Left lung (tissue), 4 donors: ENCODE measurements at regions not wholly inside any gene's neighbourhood (a gene's known extent, or its start where the extent isn't known, plus 50 kb on each side); places are given as distances from the start of the nearest gene placed in this dataset.

Source experiments
- ATAC-seq: fragments of 200-7000 bp; cut with Tn5 transposase; one replicate; pipeline ENCODE4 v1.9.1; 2020; ENCODE audit warnings: moderate library complexity
- DNase-seq, 4 donors: peaks; one replicate each; pipeline ENCODE4 v3.0.0-alpha.2; 2013 to 2020
- H3K27ac ChIP-seq, 2 donors: fragments of 200-600 bp; sonication (generic) in 1 of 2; one replicate each; pipeline versions ENCODE4 v1.5.0 to v1.8.0; 2020 to 2021
- H3K27me3 ChIP-seq, 2 donors: fragments of 200-600 bp; sonication (generic) in 1 of 2; one replicate each; pipeline versions ENCODE4 v1.5.0 to v1.8.0; 2020 to 2021
- H3K36me3 ChIP-seq, 2 donors: fragments of 200-600 bp; sonication (generic) in 1 of 2; one replicate each; pipeline versions ENCODE4 v1.5.0 to v1.8.0; 2020 to 2021
- H3K4me1 ChIP-seq, 2 donors: fragments of 200-600 bp; one replicate each; pipeline ENCODE4 v1.8.0; 2021
- H3K4me3 ChIP-seq, 2 donors: fragments of 200-600 bp; sonication (generic) in 1 of 2; one replicate each; pipeline versions ENCODE4 v1.5.0 to v1.8.0; 2020 to 2021; ENCODE audit warnings: mild to moderate bottlenecking in 1 of 2
- H3K9me3 ChIP-seq, 2 donors: fragments of 200-600 bp; sonication (generic) in 1 of 2; one replicate each; pipeline versions ENCODE4 v1.5.0 to v1.8.0; 2020 to 2021
- CTCF ChIP-seq, 2 donors: fragments of 200-600 bp; sonication (generic) in 1 of 2; IDR thresholded peaks; one replicate each; pipeline versions ENCODE4 v1.5.0 to v1.8.0; 2021; ENCODE audit warnings: antibody characterized with exemption in 2 of 2
- intact Hi-C, 2 donors: fragments of 100-400 bp; cut with DNase I; formaldehyde crosslinking; loops; one replicate each; pipeline versions ENCODE4 v1.11.2 to v1.14.2; 2022
- donor health status: DM: no; HTN: yes; CAD: no.
- donor health status: DM: no; HTN: no; CAD: no.

GRCh38 chr1:190759807-190760206, 282.1 kb upstream of the BRINP3 start:
- intact Hi-C loops, result no loop called here
- TF ChIP-seq CTCF (IDR thresholded peaks at IDR 0.05), result no peak

GRCh38 chr1:190762325-190762724, 284.7 kb upstream of the BRINP3 start:
- H3K9me3 ChIP-seq, result no peaks in the 10 kb centered on the region
- no peaks in the 10 kb centered on the region for H3K27me3 ChIP-seq
- intact Hi-C loops, result no loop called here
- TF ChIP-seq CTCF (IDR thresholded peaks at IDR 0.05), result no peak
- no peaks in the 10 kb centered on the region for H3K4me1 ChIP-seq
- DNase-seq (no peak), ATAC-seq (no peak)
- H3K4me3 ChIP-seq, result no peak overlapping the region
- no peak overlapping the region for H3K27ac ChIP-seq
- H3K36me3 ChIP-seq, result no peaks in the 10 kb centered on the region

More at GRCh38 chr1:190759807-190760206, 282.1 kb upstream of the BRINP3 start:
- Histone ChIP-seq H3K27me3 (no peaks in the 10 kb centered on the region), H3K36me3 (no peaks in the 10 kb centered on the region), H3K9me3 (no peaks in the 10 kb centered on the region), H3K4me1 (no peaks in the 10 kb centered on the region), H3K4me3 (no peak overlapping the region), H3K27ac (no peak overlapping the region)
- ATAC-seq (no peak), DNase-seq (no peak)

- H3K27ac ChIP-seq, result no peak overlapping the region
- intact Hi-C loops, result no loop called here
- no peak for ATAC-seq
- no peak for TF ChIP-seq CTCF (IDR thresholded peaks at IDR 0.05)
- peak in 1 of 4 donors; percentile 29 for DNase-seq
- H3K27me3 ChIP-seq, result no peaks in the 10 kb centered on the region
- no peak overlapping the region for H3K4me3 ChIP-seq
- no peaks in the 10 kb centered on the region for H3K4me1 ChIP-seq
- H3K36me3 ChIP-seq, result no peaks in the 10 kb centered on the region
- peaks cover 3 to 4% of the 10 kb centered on the region in 2 donors for H3K9me3 ChIP-seq
Measured at GRCh38 chr1:190792873-190793272, 315.2 kb upstream of the BRINP3 start.

GRCh38 chr1:190807629-190808028, 330.0 kb upstream of the BRINP3 start:
- DNase-seq, result peak in 2 of 4 donors; percentile 33 to 36
- no peaks in the 10 kb centered on the region for H3K36me3 ChIP-seq
- no peak overlapping the region for H3K4me3 ChIP-seq
- H3K27ac ChIP-seq, result no peak overlapping the region
- no peak for TF ChIP-seq CTCF (IDR thresholded peaks at IDR 0.05)
- H3K4me1 ChIP-seq, result no peaks in the 10 kb centered on the region
- intact Hi-C loops, result no loop called here
- ATAC-seq, result no peak
- peaks cover 0 to 6% of the 10 kb centered on the region in 2 donors for H3K9me3 ChIP-seq
- H3K27me3 ChIP-seq, result no peaks in the 10 kb centered on the region

- DNase-seq, result no peak
- H3K36me3 ChIP-seq, result no peaks in the 10 kb centered on the region
- ATAC-seq, result no peak
- H3K4me3 ChIP-seq, result no peak overlapping the region
- peaks cover 0 to 6% of the 10 kb centered on the region in 2 donors for H3K9me3 ChIP-seq
- intact Hi-C loops, result no loop called here
- H3K27ac ChIP-seq, result no peak overlapping the region
- no peaks in the 10 kb centered on the region for H3K4me1 ChIP-seq
- TF ChIP-seq CTCF (IDR thresholded peaks at IDR 0.05), result no peak
- no peaks in the 10 kb centered on the region for H3K27me3 ChIP-seq
Measured at GRCh38 chr1:190808035-190808434, 330.4 kb upstream of the BRINP3 start.
